SK-N-SH treated with all-trans-retinoic acid at 6 μM for 48 hours (cell line): ENCODE measurements at regions not wholly inside any gene's neighbourhood (a gene's known extent, or its start where the extent isn't known, plus 50 kb on each side); places are given as distances from the start of the nearest gene placed in this dataset.
"Not testable (repeated sequence)": the region's sequence is repeated elsewhere in the genome, so short reads cannot be mapped to it uniquely, and the experiment has no call there.

Source experiments
- ATAC-seq: fragments of 200-7000 bp; cut with Tn5 transposase; 3 replicates; pipeline ENCODE4 v1.9.1; 2020; ENCODE audit warnings: mild to moderate bottlenecking, moderate library complexity
- ARNTL ChIP-seq: fragments of 450-650 bp; formaldehyde crosslinking; IDR thresholded peaks from 2 replicates; pipeline ENCODE4 v1.5.0; 2020; ENCODE audit warnings: low read depth, mild to moderate bottlenecking, moderate library complexity, borderline replicate concordance
- CSDC2 ChIP-seq: fragments of 250-450 bp; sonication (Bioruptor Pico); IDR thresholded peaks from 2 replicates; pipeline ENCODE4 v1.5.0; 2020; ENCODE audit warnings: mild to moderate bottlenecking, moderate library complexity
- ESRRG ChIP-seq: fragments of 250-450 bp; sonication (Bioruptor Pico); IDR thresholded peaks from 2 replicates; pipeline ENCODE4 v1.6.1; 2021; ENCODE audit warnings: mild to moderate bottlenecking
- GLIS3 ChIP-seq: fragments of 250-450 bp; sonication (Bioruptor Pico); IDR thresholded peaks from 2 replicates; pipeline ENCODE4 v1.5.0; 2020; ENCODE audit warnings: mild to moderate bottlenecking, moderate library complexity
- PPARA ChIP-seq: fragments of 250-450 bp; sonication (Bioruptor Pico); IDR thresholded peaks from 2 replicates; pipeline ENCODE4 v1.5.0; 2020; ENCODE audit warnings: mild to moderate bottlenecking, borderline replicate concordance
- RARB ChIP-seq: fragments of 250-450 bp; sonication (Bioruptor Pico); IDR thresholded peaks from 2 replicates; pipeline ENCODE4 v1.8.0; 2021; ENCODE audit warnings: mild to moderate bottlenecking, moderate library complexity
- SNAI2 ChIP-seq: fragments of 250-450 bp; sonication (Bioruptor Pico); IDR thresholded peaks from 2 replicates; pipeline ENCODE4 v1.5.0; 2020; ENCODE audit warnings: mild to moderate bottlenecking, moderate library complexity
- TCF4 ChIP-seq: fragments of 250-450 bp; sonication (Bioruptor Pico); IDR thresholded peaks from 2 replicates; pipeline ENCODE4 v1.8.0; 2021; ENCODE audit warnings: mild to moderate bottlenecking, moderate library complexity, borderline replicate concordance
- TOX ChIP-seq: fragments of 250-450 bp; sonication (Bioruptor Pico); IDR thresholded peaks from 2 replicates; pipeline ENCODE4 v1.8.0; 2021; ENCODE audit warnings: mild to moderate bottlenecking, moderate library complexity, borderline replicate concordance
- ZFP3 ChIP-seq: fragments of 250-450 bp; sonication (Bioruptor Pico); IDR thresholded peaks from 2 replicates; pipeline ENCODE4 v1.5.0; 2020; ENCODE audit warnings: mild to moderate bottlenecking, moderate library complexity
- ZFP30 ChIP-seq: fragments of 450-650 bp; formaldehyde crosslinking; IDR thresholded peaks from 2 replicates; pipeline ENCODE4 v1.5.0; 2022; ENCODE audit warnings: mild to moderate bottlenecking, moderate library complexity
- ZNF565 ChIP-seq: fragments of 450-650 bp; formaldehyde crosslinking; conservative IDR thresholded peaks from 2 replicates; pipeline ENCODE4 v1.5.0; 2020; ENCODE audit warnings: low read depth, mild to moderate bottlenecking, moderate library complexity
- ZNF70 ChIP-seq: fragments of 450-650 bp; formaldehyde crosslinking; IDR thresholded peaks from 2 replicates; pipeline ENCODE4 v1.5.0; 2020; ENCODE audit warnings: mild to moderate bottlenecking, moderate library complexity
- TF ChIP-seq, protein P1 (sequence below): fragments of 250-450 bp; sonication (Bioruptor Pico); IDR thresholded peaks from 2 replicates; pipeline ENCODE4 v1.8.0; 2020; ENCODE audit warnings: mild to moderate bottlenecking, moderate library complexity, borderline replicate concordance
- TF ChIP-seq, protein P2 (sequence below): fragments of 250-450 bp; sonication (Bioruptor Pico); IDR thresholded peaks from 2 replicates; pipeline ENCODE4 v1.8.0; 2021; ENCODE audit warnings: low read depth, mild to moderate bottlenecking, moderate library complexity, borderline replicate concordance
- TF ChIP-seq, protein P3 (sequence below): fragments of 250-450 bp; sonication (Bioruptor Pico); IDR thresholded peaks from 2 replicates; pipeline ENCODE4 v1.5.1; 2021; ENCODE audit warnings: mild to moderate bottlenecking, moderate library complexity
- TF ChIP-seq, protein P4 (sequence below): fragments of 250-450 bp; sonication (Bioruptor Pico); IDR thresholded peaks from 2 replicates; pipeline ENCODE4 v1.5.0; 2020; ENCODE audit warnings: mild to moderate bottlenecking, moderate library complexity
- TF ChIP-seq, protein P5 (sequence below): fragments of 250-450 bp; sonication (Bioruptor Pico); IDR thresholded peaks from 2 replicates; pipeline ENCODE4 v1.5.1; 2020; ENCODE audit warnings: low read depth, mild to moderate bottlenecking, moderate library complexity

DNA sequence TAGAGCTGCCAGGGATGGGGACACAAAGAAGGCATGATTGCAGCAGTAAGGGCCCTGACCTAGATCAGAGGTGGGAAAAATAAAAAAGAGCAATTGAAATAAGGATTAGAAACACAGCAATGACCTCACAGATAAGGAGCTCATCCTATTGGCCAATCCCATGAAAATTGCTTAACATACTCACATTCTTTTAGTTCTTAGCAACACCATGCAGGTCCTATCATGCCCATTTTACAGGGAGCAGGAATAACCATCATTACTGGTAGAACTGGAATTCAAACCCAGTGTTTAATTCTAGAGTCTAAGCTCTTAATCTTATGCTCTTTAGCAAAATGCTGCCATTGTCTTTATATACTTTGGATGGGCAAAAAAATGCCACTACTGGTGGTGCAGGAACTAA is 267.7 kb downstream of the RNF144B start:
- ATAC-seq = no peak
- TF ChIP-seq, protein P1, sequence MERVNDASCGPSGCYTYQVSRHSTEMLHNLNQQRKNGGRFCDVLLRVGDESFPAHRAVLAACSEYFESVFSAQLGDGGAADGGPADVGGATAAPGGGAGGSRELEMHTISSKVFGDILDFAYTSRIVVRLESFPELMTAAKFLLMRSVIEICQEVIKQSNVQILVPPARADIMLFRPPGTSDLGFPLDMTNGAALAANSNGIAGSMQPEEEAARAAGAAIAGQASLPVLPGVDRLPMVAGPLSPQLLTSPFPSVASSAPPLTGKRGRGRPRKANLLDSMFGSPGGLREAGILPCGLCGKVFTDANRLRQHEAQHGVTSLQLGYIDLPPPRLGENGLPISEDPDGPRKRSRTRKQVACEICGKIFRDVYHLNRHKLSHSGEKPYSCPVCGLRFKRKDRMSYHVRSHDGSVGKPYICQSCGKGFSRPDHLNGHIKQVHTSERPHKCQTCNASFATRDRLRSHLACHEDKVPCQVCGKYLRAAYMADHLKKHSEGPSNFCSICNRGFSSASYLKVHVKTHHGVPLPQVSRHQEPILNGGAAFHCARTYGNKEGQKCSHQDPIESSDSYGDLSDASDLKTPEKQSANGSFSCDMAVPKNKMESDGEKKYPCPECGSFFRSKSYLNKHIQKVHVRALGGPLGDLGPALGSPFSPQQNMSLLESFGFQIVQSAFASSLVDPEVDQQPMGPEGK (CRISPR knock-in tag) = no peak
- TF ChIP-seq, protein P2, sequence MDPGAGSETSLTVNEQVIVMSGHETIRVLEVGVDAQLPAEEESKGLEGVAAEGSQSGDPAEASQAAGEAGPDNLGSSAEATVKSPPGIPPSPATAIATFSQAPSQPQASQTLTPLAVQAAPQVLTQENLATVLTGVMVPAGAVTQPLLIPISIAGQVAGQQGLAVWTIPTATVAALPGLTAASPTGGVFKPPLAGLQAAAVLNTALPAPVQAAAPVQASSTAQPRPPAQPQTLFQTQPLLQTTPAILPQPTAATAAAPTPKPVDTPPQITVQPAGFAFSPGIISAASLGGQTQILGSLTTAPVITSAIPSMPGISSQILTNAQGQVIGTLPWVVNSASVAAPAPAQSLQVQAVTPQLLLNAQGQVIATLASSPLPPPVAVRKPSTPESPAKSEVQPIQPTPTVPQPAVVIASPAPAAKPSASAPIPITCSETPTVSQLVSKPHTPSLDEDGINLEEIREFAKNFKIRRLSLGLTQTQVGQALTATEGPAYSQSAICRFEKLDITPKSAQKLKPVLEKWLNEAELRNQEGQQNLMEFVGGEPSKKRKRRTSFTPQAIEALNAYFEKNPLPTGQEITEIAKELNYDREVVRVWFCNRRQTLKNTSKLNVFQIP (CRISPR knock-in tag) = no peak
- no peak for TF ChIP-seq ZNF70 (CRISPR knock-in tag)

DNA sequence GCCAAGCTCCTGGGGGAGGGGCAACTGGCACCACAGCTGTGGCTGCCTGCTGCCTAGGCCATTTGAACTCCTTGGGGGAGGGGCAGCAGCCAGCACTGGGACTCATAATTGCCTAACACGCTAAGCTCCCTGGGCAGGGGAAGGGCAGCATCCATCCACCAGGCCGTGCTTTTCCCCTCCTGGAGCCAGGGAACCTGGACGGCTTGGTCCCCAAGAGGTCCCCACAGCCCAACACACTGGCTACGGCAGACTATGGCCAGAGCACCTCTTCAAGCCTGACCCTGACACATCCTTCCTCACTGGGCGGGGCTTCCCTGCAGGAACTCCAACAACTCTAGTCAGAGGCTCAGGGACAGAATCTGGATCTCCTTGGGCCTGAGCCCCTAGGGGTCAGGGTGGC is 269.4 kb downstream of the RNF144B start:
- no peak for ATAC-seq

DNA sequence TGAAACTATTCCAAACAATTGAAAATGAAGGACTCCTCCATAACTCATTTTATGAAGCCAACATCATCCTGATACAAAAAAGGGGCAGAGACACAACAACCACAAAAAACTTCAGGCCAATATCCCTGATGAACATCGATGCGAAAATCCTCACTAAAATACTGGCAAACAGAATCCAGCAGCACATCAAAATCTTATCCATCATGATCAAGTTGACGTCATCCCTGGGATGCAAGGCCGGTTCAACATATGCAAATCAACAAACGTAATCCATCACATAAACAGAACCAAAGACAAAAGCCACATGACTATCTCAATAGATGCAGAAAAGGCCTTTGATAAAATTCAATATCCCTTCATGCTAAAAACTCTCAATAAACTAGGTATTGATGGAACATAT is 272.8 kb downstream of the RNF144B start:
- ATAC-seq = not testable (repeated sequence)

More for the DNA sequence above, 269.4 kb downstream of the RNF144B start:
- TF ChIP-seq, protein P3, sequence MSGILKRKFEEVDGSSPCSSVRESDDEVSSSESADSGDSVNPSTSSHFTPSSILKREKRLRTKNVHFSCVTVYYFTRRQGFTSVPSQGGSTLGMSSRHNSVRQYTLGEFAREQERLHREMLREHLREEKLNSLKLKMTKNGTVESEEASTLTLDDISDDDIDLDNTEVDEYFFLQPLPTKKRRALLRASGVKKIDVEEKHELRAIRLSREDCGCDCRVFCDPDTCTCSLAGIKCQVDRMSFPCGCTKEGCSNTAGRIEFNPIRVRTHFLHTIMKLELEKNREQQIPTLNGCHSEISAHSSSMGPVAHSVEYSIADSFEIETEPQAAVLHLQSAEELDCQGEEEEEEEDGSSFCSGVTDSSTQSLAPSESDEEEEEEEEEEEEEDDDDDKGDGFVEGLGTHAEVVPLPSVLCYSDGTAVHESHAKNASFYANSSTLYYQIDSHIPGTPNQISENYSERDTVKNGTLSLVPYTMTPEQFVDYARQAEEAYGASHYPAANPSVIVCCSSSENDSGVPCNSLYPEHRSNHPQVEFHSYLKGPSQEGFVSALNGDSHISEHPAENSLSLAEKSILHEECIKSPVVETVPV = no peak
- no peak for TF ChIP-seq PPARA
- TF ChIP-seq CSDC2 = no peak
- no peak for TF ChIP-seq GLIS3 (CRISPR knock-in tag)
- TF ChIP-seq ZNF70 (CRISPR knock-in tag) = no peak
- TF ChIP-seq, all 23 proteins: peak for 0

DNA sequence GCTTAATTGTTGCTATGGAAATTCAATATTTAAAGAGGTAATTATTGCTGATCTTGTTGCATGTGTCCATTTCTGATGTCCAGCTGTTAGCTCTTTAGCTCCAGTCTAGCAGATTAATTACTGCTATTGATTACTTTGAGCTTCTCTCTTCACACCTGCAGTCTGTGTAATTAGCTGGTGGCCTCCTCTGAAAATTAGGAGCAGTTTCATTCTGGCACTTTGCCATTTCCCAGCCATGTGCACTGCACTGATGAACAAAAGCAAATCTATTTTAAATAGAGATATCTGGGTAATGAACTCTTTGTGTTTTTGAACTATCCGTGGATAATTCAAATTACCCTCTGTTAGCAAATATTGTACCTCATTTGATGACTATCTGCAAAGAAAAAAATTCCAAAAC is 275.9 kb downstream of the RNF144B start:
- no peak for TF ChIP-seq ESRRG (CRISPR knock-in tag)
- TF ChIP-seq, protein P4, sequence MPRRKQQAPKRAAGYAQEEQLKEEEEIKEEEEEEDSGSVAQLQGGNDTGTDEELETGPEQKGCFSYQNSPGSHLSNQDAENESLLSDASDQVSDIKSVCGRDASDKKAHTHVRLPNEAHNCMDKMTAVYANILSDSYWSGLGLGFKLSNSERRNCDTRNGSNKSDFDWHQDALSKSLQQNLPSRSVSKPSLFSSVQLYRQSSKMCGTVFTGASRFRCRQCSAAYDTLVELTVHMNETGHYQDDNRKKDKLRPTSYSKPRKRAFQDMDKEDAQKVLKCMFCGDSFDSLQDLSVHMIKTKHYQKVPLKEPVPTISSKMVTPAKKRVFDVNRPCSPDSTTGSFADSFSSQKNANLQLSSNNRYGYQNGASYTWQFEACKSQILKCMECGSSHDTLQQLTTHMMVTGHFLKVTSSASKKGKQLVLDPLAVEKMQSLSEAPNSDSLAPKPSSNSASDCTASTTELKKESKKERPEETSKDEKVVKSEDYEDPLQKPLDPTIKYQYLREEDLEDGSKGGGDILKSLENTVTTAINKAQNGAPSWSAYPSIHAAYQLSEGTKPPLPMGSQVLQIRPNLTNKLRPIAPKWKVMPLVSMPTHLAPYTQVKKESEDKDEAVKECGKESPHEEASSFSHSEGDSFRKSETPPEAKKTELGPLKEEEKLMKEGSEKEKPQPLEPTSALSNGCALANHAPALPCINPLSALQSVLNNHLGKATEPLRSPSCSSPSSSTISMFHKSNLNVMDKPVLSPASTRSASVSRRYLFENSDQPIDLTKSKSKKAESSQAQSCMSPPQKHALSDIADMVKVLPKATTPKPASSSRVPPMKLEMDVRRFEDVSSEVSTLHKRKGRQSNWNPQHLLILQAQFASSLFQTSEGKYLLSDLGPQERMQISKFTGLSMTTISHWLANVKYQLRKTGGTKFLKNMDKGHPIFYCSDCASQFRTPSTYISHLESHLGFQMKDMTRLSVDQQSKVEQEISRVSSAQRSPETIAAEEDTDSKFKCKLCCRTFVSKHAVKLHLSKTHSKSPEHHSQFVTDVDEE (CRISPR knock-in tag) = no peak
- no peak for TF ChIP-seq TCF4 (CRISPR knock-in tag)
- TF ChIP-seq, all 23 proteins: peak for 0
- ATAC-seq = no peak

DNA sequence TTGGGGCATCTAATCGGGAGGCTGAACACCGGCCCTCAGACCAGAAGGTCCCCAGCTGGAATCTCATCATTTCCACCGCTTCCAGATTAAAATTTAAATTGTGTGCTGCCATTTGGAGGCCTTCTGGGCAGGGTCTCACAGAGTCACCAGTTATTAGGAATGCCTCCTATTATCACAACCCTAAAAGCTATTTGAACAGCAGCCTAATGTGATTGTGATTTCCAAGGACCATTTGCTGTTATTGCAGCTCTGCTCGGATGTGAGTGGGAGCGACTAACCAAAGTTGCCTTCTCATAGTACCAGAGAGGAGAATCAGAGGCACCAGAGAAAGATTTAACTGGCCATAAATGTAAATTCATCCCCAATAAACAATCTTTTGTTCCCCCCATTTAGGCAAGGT is 277.3 kb downstream of the RNF144B start:
- no peak for ATAC-seq
- TF ChIP-seq RARB (CRISPR knock-in tag) = no peak
- TF ChIP-seq ZNF565 (CRISPR knock-in tag) = no peak
- TF ChIP-seq ARNTL (CRISPR knock-in tag) = no peak
- no peak for TF ChIP-seq ZNF70 (CRISPR knock-in tag)
- TF ChIP-seq, protein P2 (CRISPR knock-in tag) = no peak
- TF ChIP-seq CSDC2 = no peak
- TF ChIP-seq, protein P5, sequence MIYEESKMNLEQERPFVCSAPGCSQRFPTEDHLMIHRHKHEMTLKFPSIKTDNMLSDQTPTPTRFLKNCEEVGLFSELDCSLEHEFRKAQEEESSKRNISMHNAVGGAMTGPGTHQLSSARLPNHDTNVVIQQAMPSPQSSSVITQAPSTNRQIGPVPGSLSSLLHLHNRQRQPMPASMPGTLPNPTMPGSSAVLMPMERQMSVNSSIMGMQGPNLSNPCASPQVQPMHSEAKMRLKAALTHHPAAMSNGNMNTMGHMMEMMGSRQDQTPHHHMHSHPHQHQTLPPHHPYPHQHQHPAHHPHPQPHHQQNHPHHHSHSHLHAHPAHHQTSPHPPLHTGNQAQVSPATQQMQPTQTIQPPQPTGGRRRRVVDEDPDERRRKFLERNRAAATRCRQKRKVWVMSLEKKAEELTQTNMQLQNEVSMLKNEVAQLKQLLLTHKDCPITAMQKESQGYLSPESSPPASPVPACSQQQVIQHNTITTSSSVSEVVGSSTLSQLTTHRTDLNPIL = no peak
- TF ChIP-seq TOX (CRISPR knock-in tag) = no peak
- no peak for TF ChIP-seq ESRRG (CRISPR knock-in tag)
- TF ChIP-seq ZFP30 (CRISPR knock-in tag) = no peak
- TF ChIP-seq ZFP3 = no peak
- no peak for TF ChIP-seq SNAI2 (CRISPR knock-in tag)
- no peak for TF ChIP-seq TCF4 (CRISPR knock-in tag)
